Progenitor cell of endocrine pancreas (in vitro differentiated cells): ENCODE measurements at regions not wholly inside any gene's neighbourhood (a gene's known extent, or its start where the extent isn't known, plus 50 kb on each side); places are given as distances from the start of the nearest gene placed in this dataset.

Experiments used
- DNase-seq: peaks from one replicate; pipeline ENCODE4 v3.0.0; 2021; ENCODE audit warnings: low spot score; ENCODE audit not compliant: unreplicated experiment
- H3K27ac Mint-ChIP-seq: 2 replicates; pipeline ENCODE4 v1.8.0; 2021; ENCODE audit warnings: mild to moderate bottlenecking, moderate library complexity, mixed read lengths
- H3K27me3 Mint-ChIP-seq: 2 replicates; pipeline ENCODE4 v1.8.0; 2021; ENCODE audit warnings: mixed read lengths
- H3K36me3 Mint-ChIP-seq: 2 replicates; pipeline ENCODE4 v1.8.0; 2022; ENCODE audit warnings: mixed read lengths; ENCODE audit not compliant: insufficient read depth
- H3K4me1 Mint-ChIP-seq: 2 replicates; pipeline ENCODE4 v1.8.0; 2021; ENCODE audit warnings: low read depth, mixed read lengths
- H3K4me3 Mint-ChIP-seq: 2 replicates; pipeline ENCODE4 v1.8.0; 2021; ENCODE audit warnings: low read depth, mild to moderate bottlenecking, moderate library complexity, mixed read lengths
- H3K9me3 Mint-ChIP-seq: 2 replicates; pipeline ENCODE4 v1.8.0; 2021; ENCODE audit warnings: low read depth, mixed read lengths
- TF ChIP-seq, protein P1 (sequence below): fragments of 200-600 bp; sonication (generic); IDR thresholded peaks from one replicate; pipeline ENCODE4 v1.5.0; 2021; ENCODE audit warnings: antibody characterized with exemption, mild to moderate bottlenecking; ENCODE audit not compliant: unreplicated experiment

DNA sequence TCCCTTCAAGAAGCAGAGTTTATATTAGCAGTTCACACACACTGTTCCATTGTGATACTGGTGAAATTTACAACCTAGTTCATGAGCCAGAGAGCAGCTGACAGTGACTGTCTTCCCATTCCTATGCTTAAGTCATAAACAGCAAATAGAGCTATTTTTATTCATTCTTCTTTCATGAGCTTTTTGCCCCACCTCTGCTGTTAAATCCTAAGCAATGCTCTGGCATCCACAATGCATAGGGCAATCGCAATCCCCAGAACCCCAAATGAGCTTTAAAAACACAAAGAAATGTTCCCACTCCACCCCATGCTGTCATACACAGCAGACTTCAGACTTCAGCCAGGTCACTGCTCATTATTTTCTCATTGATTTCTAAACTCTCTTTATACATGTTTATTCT, 307.5 kb downstream of the ETS1 start:
- Mint-ChIP-seq H3K27me3 (peaks cover 15% of the 10 kb centered on the region), H3K4me3 (no peak overlapping the region), H3K4me1 (no peaks in the 10 kb centered on the region), H3K36me3 (no peaks in the 10 kb centered on the region), H3K27ac (no peak overlapping the region), H3K9me3 (peaks cover 3% of the 10 kb centered on the region)
- TF ChIP-seq, protein P1, sequence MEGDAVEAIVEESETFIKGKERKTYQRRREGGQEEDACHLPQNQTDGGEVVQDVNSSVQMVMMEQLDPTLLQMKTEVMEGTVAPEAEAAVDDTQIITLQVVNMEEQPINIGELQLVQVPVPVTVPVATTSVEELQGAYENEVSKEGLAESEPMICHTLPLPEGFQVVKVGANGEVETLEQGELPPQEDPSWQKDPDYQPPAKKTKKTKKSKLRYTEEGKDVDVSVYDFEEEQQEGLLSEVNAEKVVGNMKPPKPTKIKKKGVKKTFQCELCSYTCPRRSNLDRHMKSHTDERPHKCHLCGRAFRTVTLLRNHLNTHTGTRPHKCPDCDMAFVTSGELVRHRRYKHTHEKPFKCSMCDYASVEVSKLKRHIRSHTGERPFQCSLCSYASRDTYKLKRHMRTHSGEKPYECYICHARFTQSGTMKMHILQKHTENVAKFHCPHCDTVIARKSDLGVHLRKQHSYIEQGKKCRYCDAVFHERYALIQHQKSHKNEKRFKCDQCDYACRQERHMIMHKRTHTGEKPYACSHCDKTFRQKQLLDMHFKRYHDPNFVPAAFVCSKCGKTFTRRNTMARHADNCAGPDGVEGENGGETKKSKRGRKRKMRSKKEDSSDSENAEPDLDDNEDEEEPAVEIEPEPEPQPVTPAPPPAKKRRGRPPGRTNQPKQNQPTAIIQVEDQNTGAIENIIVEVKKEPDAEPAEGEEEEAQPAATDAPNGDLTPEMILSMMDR, result no peak
- no peak for DNase-seq

DNA sequence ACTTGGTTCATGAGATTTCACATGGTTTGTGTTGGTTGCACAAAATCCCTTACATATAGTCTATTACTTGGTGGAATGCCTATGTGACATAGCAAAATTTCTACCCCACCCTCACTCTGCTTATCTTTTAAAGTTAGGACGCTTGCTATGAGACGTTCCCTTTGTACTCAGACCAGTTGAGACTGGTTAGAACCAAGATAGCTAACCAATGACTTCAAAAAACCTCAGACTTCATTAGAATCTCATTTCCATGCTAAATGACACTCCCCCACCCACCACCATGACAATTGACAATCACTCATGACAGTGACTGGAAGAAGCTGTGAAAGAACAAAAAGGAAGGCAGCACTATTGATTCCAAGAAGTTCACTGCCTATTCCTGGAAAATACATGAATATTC, 313.6 kb downstream of the ETS1 start:
- H3K27ac Mint-ChIP-seq, result no peak overlapping the region
- H3K4me1 Mint-ChIP-seq, result no peaks in the 10 kb centered on the region
- DNase-seq, result no peak
- no peak overlapping the region for H3K4me3 Mint-ChIP-seq
- no peaks in the 10 kb centered on the region for H3K36me3 Mint-ChIP-seq
- peaks cover 10% of the 10 kb centered on the region for H3K27me3 Mint-ChIP-seq
- H3K9me3 Mint-ChIP-seq, result peaks cover 3% of the 10 kb centered on the region
- TF ChIP-seq, protein P1, result no peak

DNA sequence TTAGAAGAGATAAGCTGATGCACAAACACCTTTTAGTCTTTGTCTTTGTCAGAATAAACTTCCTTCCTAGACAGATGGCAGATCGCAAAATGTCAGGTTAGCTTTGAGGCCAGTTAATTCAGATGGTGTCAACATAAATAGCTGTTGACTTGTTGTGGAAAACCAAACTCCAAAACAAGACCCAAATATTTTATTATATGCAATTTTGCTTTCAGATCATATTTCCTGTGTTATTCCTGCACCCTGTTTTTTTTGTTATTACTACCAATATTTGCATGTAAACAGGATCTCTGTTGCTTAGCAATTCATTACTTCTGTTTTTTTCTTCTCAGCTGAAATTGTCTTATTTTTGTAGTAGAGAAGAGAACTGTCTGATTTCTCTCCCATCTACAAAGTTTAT, 316.0 kb downstream of the ETS1 start:
- no peak for DNase-seq
- Mint-ChIP-seq H3K9me3 (no peaks in the 10 kb centered on the region), H3K4me3 (no peak overlapping the region), H3K4me1 (no peaks in the 10 kb centered on the region), H3K27ac (no peak overlapping the region), H3K27me3 (peaks cover 6% of the 10 kb centered on the region), H3K36me3 (no peaks in the 10 kb centered on the region)
- TF ChIP-seq, protein P1, result no peak

GRCh38 chr11:128269466-128269865, 317.9 kb downstream of the ETS1 start:
- H3K4me3 Mint-ChIP-seq, result no peak overlapping the region
- no peaks in the 10 kb centered on the region for H3K36me3 Mint-ChIP-seq
- DNase-seq, result no peak
- TF ChIP-seq, protein P1, result no peak
- no peaks in the 10 kb centered on the region for H3K9me3 Mint-ChIP-seq
- H3K4me1 Mint-ChIP-seq, result no peaks in the 10 kb centered on the region
- no peak overlapping the region for H3K27ac Mint-ChIP-seq
- peaks cover 2% of the 10 kb centered on the region for H3K27me3 Mint-ChIP-seq

- peaks cover 15% of the 10 kb centered on the region for H3K27me3 Mint-ChIP-seq
- H3K9me3 Mint-ChIP-seq, result no peaks in the 10 kb centered on the region
- H3K4me3 Mint-ChIP-seq, result no peak overlapping the region
- TF ChIP-seq, protein P1, result no peak
- no peaks in the 10 kb centered on the region for H3K4me1 Mint-ChIP-seq
- H3K36me3 Mint-ChIP-seq, result no peaks in the 10 kb centered on the region
- no peak overlapping the region for H3K27ac Mint-ChIP-seq
- DNase-seq, result no peak
Observed at GRCh38 chr11:128266893-128267292, 320.5 kb downstream of the ETS1 start.
